Panc1 (cell line): ENCODE measurements at regions not wholly inside any gene's neighbourhood (a gene's known extent, or its start where the extent isn't known, plus 50 kb on each side); places are given as distances from the start of the nearest gene placed in this dataset.
"Not testable (repeated sequence)": the region's sequence is repeated elsewhere in the genome, so short reads cannot be mapped to it uniquely, and the experiment has no call there.

ENCODE experiments used
- ATAC-seq: fragments of 200-7000 bp; cut with Tn5 transposase; 2 replicates; pipeline ENCODE4 v1.9.1; 2020; ENCODE audit warnings: mild to moderate bottlenecking, moderate library complexity
- BruUV-seq: library from RNA; stranded (reverse); fragments of 400-500 nt; replicated peaks from 2 replicates; lab custom pipeline; 2021; lab: Mats Ljungman, UMichigan
- CTCF ChIA-PET: fragments of 300-600 bp; sonication (Branson Sonifier 250); formaldehyde crosslinking; loops from one replicate; lab custom pipeline; 2022; ENCODE audit warnings: antibody characterized with exemption; lab: Charles Lee
- POLR2A ChIA-PET: fragments of 300-600 bp; sonication (Branson Sonifier 250); formaldehyde crosslinking; loops from one replicate; lab custom pipeline; 2022; ENCODE audit warnings: antibody characterized with exemption; lab: Charles Lee
- DNase-seq: peaks from one replicate; pipeline ENCODE4 v3.0.0-alpha.2; 2010; ENCODE audit warnings: low read depth, low spot score
- H3K27ac ChIP-seq: 2 replicates; pipeline ENCODE4 v1.5.1; 2011; ENCODE audit warnings: mild to moderate bottlenecking, low read length, inconsistent platforms
- H3K27me3 ChIP-seq: fragments of 200-500 bp; sonication (Bioruptor generic); 2 replicates; pipeline ENCODE4 v1.6.0; 2014; ENCODE audit warnings: low read length, inconsistent platforms; ENCODE audit not compliant: control insufficient read depth, insufficient read depth
- H3K36me3 ChIP-seq: fragments of 200-500 bp; sonication (Bioruptor generic); 2 replicates; pipeline ENCODE4 v1.5.1; 2014; ENCODE audit warnings: inconsistent platforms, mild to moderate bottlenecking, low read length, moderate library complexity; ENCODE audit not compliant: control insufficient read depth, insufficient read depth
- H3K4me1 ChIP-seq: 2 replicates; pipeline ENCODE4 v1.5.1; 2011; ENCODE audit warnings: inconsistent platforms, mild to moderate bottlenecking, low read length, moderate library complexity; ENCODE audit not compliant: control insufficient read depth, insufficient read depth
- H3K4me3 ChIP-seq, 2 experiments: 2 replicates each; pipeline ENCODE4 v1.5.1; 2011 to 2012; ENCODE audit warnings: low read depth in 2 of 2, low read length in 2 of 2, mild to moderate bottlenecking in 2 of 2, inconsistent platforms in 1 of 2, moderate library complexity in 1 of 2
- H3K9me3 ChIP-seq: fragments of 200-500 bp; sonication (Bioruptor generic); 2 replicates; pipeline ENCODE4 v1.5.1; 2014; ENCODE audit warnings: low read depth, mild to moderate bottlenecking, inconsistent platforms, low read length, moderate library complexity; ENCODE audit not compliant: control insufficient read depth, insufficient read depth
- POLR2AphosphoS5 ChIP-seq: IDR thresholded peaks from 2 replicates; pipeline ENCODE4 v1.6.1; 2012; ENCODE audit warnings: mild to moderate bottlenecking, low read depth, low read length, moderate library complexity
- SIN3A ChIP-seq: IDR thresholded peaks from 2 replicates; pipeline ENCODE4 v1.6.1; 2012; ENCODE audit warnings: low read depth, mild to moderate bottlenecking, low read length, moderate library complexity, borderline replicate concordance; ENCODE audit not compliant: insufficient read depth
- TCF7L2 ChIP-seq: IDR thresholded peaks from 2 replicates; pipeline ENCODE4 v1.6.1; 2011; ENCODE audit warnings: mild to moderate bottlenecking, low read depth, low read length, inconsistent platforms
- in situ Hi-C: cut with HindIII; loops from 2 replicates; pipeline ENCODE4 v1.10.0; 2016; ENCODE audit warnings: low sequenced_read_pairs, low pct_unique_long_range_greater_than_20kb
- intact Hi-C: fragments of 100-400 bp; cut with micrococcal nuclease; formaldehyde crosslinking; loops from one replicate; pipeline ENCODE4 v1.10.0; 2022; ENCODE audit not compliant: unreplicated experiment
- TF ChIP-seq, protein P1 (sequence below): fragments of 450-650 bp; IDR thresholded peaks from 2 replicates; pipeline ENCODE4 v1.5.1; 2017; ENCODE audit warnings: mild to moderate bottlenecking
- TF ChIP-seq, protein P2 (sequence below), 2 experiments: IDR thresholded peaks; 2 replicates each; pipeline ENCODE4 v1.6.1; 2011 to 2012; ENCODE audit warnings: low read depth in 2 of 2, control low read depth in 1 of 2, low read length in 1 of 2, mild to moderate bottlenecking in 1 of 2, moderate library complexity in 1 of 2; ENCODE audit not compliant: insufficient read depth in 1 of 2

DNA sequence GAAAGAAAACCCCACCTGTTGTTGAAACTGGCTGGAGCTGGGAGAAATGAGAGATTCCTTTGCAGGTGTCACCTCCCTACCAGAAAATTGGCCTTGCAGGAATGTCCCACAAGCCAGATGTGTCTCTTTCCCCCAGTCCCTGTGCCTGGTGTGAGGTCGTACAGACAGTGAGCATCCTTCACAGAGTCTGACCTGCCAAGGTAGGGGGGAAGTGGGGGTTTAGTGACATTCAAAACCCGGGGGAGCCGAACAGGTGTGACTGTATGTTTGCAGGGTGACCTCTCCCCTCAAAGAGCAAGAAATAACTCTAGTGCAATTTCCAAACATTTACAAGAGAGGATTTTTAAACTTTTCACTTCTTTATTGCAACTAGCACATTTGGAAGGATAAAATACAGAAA is 117.7 kb upstream of the SULF2 start:
- H3K9me3 ChIP-seq, intact Hi-C loops, ATAC-seq, POLR2A ChIA-PET, DNase-seq, H3K4me1 ChIP-seq, in situ Hi-C loops, H3K36me3 ChIP-seq, CTCF ChIA-PET, H3K27ac ChIP-seq, H3K27me3 ChIP-seq, H3K4me3 ChIP-seq, BruUV-seq: not testable (repeated sequence)

DNA sequence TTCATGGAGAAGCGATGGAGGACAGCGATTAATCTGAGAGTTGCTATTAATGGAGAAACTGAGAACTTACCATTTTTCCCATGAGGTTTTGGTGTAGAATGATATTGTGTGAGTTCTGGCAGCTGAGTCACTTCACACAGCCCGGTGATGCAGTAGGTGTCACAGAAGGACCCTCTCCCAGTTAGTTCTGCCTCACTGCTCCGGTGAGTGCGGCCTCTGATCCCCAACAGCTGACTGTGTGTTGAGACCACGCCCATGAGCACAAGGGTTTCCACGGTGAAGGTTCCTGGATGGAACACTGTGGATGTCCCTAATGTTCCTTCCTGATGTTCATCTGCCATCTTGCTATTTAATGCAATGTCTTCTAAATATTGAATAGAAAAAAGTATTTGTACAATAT is 114.0 kb upstream of the SULF2 start:
- ATAC-seq, H3K4me3 ChIP-seq, H3K27me3 ChIP-seq, H3K27ac ChIP-seq, CTCF ChIA-PET, intact Hi-C loops, DNase-seq, BruUV-seq, H3K36me3 ChIP-seq, H3K9me3 ChIP-seq, POLR2A ChIA-PET, H3K4me1 ChIP-seq, in situ Hi-C loops: not testable (repeated sequence)

DNA sequence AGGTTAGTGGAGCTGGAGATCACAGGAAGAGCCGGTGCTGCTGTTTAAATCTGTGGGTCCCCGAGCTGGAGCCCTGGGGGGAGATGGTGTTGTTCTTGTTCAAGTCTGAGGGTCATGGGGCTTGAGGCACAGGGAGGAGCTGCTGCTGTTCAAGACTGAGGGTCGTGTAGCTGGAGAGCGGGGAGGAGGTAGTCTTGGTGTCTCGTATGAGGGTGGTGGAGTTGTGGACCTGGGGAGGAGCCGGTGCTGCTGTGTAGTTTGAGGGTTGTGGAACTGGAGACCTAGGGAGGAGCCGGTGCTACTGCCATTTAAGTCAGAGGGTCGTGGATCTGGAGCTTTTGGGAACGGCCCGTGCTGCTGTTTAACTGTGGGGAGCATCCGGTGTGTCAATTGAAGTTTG is 112.2 kb upstream of the SULF2 start:
- TF ChIP-seq TCF7L2 (no peak), POLR2AphosphoS5 (no peak), SIN3A (no peak)
- TF ChIP-seq, protein P1, sequence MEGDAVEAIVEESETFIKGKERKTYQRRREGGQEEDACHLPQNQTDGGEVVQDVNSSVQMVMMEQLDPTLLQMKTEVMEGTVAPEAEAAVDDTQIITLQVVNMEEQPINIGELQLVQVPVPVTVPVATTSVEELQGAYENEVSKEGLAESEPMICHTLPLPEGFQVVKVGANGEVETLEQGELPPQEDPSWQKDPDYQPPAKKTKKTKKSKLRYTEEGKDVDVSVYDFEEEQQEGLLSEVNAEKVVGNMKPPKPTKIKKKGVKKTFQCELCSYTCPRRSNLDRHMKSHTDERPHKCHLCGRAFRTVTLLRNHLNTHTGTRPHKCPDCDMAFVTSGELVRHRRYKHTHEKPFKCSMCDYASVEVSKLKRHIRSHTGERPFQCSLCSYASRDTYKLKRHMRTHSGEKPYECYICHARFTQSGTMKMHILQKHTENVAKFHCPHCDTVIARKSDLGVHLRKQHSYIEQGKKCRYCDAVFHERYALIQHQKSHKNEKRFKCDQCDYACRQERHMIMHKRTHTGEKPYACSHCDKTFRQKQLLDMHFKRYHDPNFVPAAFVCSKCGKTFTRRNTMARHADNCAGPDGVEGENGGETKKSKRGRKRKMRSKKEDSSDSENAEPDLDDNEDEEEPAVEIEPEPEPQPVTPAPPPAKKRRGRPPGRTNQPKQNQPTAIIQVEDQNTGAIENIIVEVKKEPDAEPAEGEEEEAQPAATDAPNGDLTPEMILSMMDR, result no peak
- TF ChIP-seq, protein P2, sequence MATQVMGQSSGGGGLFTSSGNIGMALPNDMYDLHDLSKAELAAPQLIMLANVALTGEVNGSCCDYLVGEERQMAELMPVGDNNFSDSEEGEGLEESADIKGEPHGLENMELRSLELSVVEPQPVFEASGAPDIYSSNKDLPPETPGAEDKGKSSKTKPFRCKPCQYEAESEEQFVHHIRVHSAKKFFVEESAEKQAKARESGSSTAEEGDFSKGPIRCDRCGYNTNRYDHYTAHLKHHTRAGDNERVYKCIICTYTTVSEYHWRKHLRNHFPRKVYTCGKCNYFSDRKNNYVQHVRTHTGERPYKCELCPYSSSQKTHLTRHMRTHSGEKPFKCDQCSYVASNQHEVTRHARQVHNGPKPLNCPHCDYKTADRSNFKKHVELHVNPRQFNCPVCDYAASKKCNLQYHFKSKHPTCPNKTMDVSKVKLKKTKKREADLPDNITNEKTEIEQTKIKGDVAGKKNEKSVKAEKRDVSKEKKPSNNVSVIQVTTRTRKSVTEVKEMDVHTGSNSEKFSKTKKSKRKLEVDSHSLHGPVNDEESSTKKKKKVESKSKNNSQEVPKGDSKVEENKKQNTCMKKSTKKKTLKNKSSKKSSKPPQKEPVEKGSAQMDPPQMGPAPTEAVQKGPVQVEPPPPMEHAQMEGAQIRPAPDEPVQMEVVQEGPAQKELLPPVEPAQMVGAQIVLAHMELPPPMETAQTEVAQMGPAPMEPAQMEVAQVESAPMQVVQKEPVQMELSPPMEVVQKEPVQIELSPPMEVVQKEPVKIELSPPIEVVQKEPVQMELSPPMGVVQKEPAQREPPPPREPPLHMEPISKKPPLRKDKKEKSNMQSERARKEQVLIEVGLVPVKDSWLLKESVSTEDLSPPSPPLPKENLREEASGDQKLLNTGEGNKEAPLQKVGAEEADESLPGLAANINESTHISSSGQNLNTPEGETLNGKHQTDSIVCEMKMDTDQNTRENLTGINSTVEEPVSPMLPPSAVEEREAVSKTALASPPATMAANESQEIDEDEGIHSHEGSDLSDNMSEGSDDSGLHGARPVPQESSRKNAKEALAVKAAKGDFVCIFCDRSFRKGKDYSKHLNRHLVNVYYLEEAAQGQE (IDR thresholded peaks at IDR 0.05; ENCODE audit: insufficient read depth in 1 of 2, low read depth in 2 of 2, low read length in 1 of 2), result no peak
- no peaks in the 10 kb centered on the region for H3K27me3 ChIP-seq
- H3K27ac ChIP-seq, result no peak overlapping the region
- POLR2A ChIA-PET, result no interaction called here
- intact Hi-C loops (no loop called here), in situ Hi-C loops (no loop called here)
- CTCF ChIA-PET, result no interaction called here
- H3K4me3 ChIP-seq, result no peak overlapping the region
- H3K9me3 ChIP-seq, result no peaks in the 10 kb centered on the region
- H3K36me3 ChIP-seq, result no peaks in the 10 kb centered on the region
- no TSS peak for BruUV-seq
- DNase-seq (no peak), ATAC-seq (no peak)
- no peaks in the 10 kb centered on the region for H3K4me1 ChIP-seq

DNA sequence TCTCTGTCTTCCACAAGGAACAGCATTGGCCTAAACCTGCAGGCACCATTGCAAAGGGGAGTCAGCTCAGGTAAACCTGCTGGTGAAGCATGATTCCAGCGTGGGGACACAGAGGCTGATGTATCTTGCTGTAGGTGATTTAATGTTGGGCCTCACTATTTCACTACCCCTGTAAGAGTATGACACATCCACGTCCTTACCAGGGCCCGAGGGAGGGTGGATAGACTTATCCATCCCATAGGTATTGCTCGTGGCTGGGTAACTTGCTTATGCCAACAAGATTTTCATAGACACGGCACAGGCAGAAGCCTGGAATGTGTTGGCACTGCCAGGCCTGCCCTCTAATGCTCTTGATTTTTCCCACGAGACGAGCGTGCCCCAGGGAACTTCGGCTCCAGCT is 107.4 kb upstream of the SULF2 start:
- BruUV-seq, H3K27me3 ChIP-seq, in situ Hi-C loops, POLR2A ChIA-PET, ATAC-seq, DNase-seq, H3K4me3 ChIP-seq, H3K4me1 ChIP-seq, H3K9me3 ChIP-seq, H3K27ac ChIP-seq, H3K36me3 ChIP-seq: not testable (repeated sequence)
- intact Hi-C loops, result loop anchor here (5.0 kb wide), 1 partner anchor 625 kb away; no protein-coding TSS in a partner anchor
- CTCF ChIA-PET, result interaction anchor here (0.6 to 0.7 kb wide), 2 partner anchors 184 to 852 kb away, joined by 3 to 5 read pairs; no protein-coding TSS in a partner anchor

DNA sequence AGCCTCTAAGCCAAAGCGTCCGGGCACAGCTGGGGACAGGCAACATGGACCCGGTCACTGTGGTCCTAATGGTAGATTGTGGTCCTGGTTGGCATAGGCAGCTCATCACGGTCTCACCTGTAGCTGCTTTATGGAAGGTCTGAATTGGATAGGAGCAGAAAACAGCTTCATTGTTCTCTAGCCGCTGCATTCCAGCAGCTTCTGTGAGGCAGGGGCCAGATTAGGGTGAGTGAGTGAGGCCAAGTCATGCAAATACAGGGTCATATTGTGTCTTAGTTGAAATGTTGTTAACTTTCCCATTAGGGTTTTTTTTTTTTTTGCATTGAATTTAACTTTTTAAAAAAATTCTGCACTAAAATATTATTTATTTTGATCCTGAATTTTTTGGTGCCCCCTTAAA is 105.4 kb upstream of the SULF2 start:
- H3K9me3 ChIP-seq, in situ Hi-C loops, H3K4me3 ChIP-seq, BruUV-seq, DNase-seq, H3K27ac ChIP-seq, ATAC-seq, H3K4me1 ChIP-seq, H3K27me3 ChIP-seq, POLR2A ChIA-PET, H3K36me3 ChIP-seq, CTCF ChIA-PET: not testable (repeated sequence)
- intact Hi-C loops, result loop anchor here (5.0 kb wide), 1 partner anchor 627 kb away; no protein-coding TSS in a partner anchor
